ENCODE measurements at regions not wholly inside any gene's neighbourhood (a gene's known extent, or its start where the extent isn't known, plus 50 kb on each side); places are given as distances from the start of the nearest gene placed in this dataset.

DNA sequence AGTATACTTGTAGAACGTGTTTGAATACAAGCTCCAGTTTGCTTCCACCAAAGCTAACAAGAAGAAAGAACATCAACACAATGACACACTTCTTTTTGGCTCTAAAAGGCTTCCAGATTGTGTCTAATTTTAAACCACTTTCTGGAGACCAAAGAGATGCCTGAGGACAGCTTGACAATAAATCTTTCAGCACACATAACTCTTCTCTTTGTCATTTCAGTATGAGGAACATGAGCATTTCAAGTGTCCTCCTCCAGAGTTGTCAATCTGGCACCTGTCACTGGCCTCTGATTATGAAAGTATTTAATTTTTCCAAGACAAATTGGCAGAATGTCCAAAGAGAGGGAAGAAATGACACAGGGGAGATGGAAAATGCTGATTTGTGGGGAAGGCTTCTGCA is 79.0 kb upstream of the TLR4 start:
- Histone ChIP-seq H3K4me1 (no peaks in the 10 kb centered on the region), H3K27me3 (no peaks in the 10 kb centered on the region; the same call in 1 of the 2 replicates), H3K4me3 (ENCODE audit: low read depth, low read length) (no peak overlapping the region), H3K36me3 (no peaks in the 10 kb centered on the region), H3K9me3 (no peaks in the 10 kb centered on the region; the same call in 1 of the 2 replicates)
- TF ChIP-seq, protein P1, sequence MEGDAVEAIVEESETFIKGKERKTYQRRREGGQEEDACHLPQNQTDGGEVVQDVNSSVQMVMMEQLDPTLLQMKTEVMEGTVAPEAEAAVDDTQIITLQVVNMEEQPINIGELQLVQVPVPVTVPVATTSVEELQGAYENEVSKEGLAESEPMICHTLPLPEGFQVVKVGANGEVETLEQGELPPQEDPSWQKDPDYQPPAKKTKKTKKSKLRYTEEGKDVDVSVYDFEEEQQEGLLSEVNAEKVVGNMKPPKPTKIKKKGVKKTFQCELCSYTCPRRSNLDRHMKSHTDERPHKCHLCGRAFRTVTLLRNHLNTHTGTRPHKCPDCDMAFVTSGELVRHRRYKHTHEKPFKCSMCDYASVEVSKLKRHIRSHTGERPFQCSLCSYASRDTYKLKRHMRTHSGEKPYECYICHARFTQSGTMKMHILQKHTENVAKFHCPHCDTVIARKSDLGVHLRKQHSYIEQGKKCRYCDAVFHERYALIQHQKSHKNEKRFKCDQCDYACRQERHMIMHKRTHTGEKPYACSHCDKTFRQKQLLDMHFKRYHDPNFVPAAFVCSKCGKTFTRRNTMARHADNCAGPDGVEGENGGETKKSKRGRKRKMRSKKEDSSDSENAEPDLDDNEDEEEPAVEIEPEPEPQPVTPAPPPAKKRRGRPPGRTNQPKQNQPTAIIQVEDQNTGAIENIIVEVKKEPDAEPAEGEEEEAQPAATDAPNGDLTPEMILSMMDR (IDR thresholded peaks at IDR 0.05; ENCODE audit: low read depth, low read length): no peak
- DNase-seq: no peak

DNA sequence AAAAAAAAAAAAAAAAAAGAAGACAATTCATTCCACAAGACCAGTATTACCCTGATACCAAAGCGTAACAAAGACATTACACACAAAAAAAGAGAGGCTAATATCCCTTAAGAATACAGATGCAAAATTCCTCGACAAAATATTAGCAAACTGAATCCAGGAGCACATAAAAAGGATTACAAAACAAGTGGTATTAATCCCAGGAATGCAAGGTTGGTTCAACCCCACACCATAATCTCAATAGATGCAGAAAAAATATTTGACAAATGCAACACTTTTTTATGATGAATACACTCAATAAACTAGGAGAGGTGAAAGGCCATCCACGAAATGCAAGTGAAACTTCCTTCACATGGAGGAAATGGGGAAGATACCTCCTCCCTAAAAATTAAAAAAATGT is 80.1 kb upstream of the TLR4 start:
- Histone ChIP-seq H3K36me3 (no peaks in the 10 kb centered on the region), H3K9me3 (no peaks in the 10 kb centered on the region; the same call in 1 of the 2 replicates), H3K4me3 (ENCODE audit: low read depth, low read length) (no peak overlapping the region), H3K4me1 (no peaks in the 10 kb centered on the region), H3K27me3 (no peaks in the 10 kb centered on the region; the same call in 1 of the 2 replicates)
- TF ChIP-seq, protein P1 (IDR thresholded peaks at IDR 0.05; ENCODE audit: low read depth, low read length): no peak
- no peak for DNase-seq

DNA sequence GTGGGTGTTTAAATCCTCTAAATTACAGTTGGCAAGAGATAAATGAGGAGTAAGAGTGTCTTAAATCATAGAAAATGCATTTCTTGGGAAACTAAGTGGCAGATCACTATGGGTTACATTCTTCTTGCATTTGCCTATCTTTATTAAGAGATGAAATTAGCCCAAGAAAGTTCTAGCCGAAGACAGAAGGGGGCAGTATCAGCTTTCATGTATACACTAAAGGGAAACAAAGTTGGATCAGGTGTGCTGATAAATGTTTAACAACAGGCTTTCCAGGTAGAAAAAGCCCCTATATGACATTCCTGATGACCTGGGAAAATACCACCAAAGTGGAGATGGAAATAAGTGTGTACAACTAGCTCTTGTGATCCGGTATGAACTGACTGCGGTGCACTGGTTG is 81.9 kb upstream of the TLR4 start:
- DNase-seq: no peak
- H3K36me3 ChIP-seq: no peaks in the 10 kb centered on the region
- TF ChIP-seq, protein P1 (IDR thresholded peaks at IDR 0.05; ENCODE audit: low read depth, low read length): 0 out of 2 replicates have a peak, but pooled peaks have one; percentile 5
- no peak overlapping the region for H3K4me3 ChIP-seq (ENCODE audit: low read depth, low read length)
- H3K9me3 ChIP-seq: no peaks in the 10 kb centered on the region; the same call in 1 of the 2 replicates
- no peaks in the 10 kb centered on the region; the same call in 1 of the 2 replicates for H3K27me3 ChIP-seq
- H3K4me1 ChIP-seq: no peaks in the 10 kb centered on the region

DNA sequence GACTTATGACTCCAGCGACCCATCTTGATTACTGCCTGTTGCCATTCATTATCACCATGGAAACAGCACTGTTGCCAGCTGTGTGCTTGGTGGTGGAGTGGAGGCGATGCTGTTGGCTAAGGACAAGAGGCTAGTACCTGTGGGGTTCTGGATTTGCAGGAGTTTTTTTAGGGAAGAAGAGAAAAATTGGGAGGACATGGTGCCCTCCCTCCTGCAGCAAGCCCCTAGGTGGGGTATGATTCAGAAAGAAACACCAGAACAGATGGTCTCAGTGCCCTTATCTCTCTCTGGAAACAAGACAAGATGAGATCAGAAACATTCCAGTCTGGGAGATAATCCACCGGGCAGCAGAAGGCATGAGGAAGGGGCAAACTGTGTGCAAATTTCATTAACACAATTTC is 87.8 kb upstream of the TLR4 start:
- TF ChIP-seq, protein P1 (IDR thresholded peaks at IDR 0.05; ENCODE audit: low read depth, low read length): no peak
- H3K4me3 ChIP-seq (ENCODE audit: low read depth, low read length): no peak overlapping the region
- no peaks in the 10 kb centered on the region for H3K27me3 ChIP-seq
- no peaks in the 10 kb centered on the region for H3K4me1 ChIP-seq
- no peaks in the 10 kb centered on the region for H3K9me3 ChIP-seq
- H3K36me3 ChIP-seq: no peaks in the 10 kb centered on the region
- DNase-seq: peak; percentile 43

DNA sequence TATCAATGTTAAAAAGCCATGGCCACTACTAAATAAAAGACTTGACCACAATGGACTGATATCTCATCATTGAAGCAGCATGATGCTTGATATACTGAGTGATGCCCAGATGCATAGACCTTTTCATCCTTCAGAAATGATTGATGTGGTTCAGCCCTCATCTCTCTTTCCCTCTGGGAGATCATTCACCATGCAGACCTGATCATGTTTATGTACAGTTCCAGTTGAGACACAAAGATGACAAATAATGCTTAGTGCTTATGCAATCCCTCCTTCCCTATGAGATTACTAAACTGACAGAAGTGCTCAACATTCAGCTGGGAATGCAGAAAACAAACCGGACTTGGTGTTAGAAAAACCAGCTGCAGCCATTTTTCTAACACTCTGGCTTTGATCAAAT is 91.9 kb upstream of the TLR4 start:
- Histone ChIP-seq H3K27me3 (no peaks in the 10 kb centered on the region; the same call in 1 of the 2 replicates), H3K4me3 (ENCODE audit: low read depth, low read length) (no peak overlapping the region), H3K36me3 (no peaks in the 10 kb centered on the region), H3K4me1 (no peaks in the 10 kb centered on the region), H3K9me3 (no peaks in the 10 kb centered on the region)
- TF ChIP-seq, protein P1 (IDR thresholded peaks at IDR 0.05; ENCODE audit: low read depth, low read length): no peak
- DNase-seq: no peak

DNA sequence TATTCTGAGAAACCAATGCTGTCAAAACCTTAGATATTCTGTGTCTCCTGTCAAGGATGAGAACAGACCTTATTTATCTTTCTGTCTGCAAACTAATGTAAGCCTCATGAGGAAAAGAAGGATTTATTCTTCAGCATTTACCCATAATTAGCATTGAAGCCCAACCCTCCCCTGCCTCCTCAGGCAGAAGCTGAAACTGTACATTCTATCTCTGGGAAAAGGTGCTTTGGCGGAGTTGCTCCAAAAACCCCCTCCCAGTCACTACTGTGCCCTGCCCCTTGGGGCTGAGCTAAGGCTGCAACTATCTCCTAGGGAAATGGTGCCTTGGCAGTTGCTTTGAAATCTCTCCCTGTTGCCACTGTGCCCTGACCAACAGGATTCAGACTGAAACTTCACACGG is 106.2 kb upstream of the TLR4 start:
- H3K4me3 ChIP-seq (ENCODE audit: low read depth, low read length): no peak overlapping the region
- no peaks in the 10 kb centered on the region for H3K9me3 ChIP-seq
- no peaks in the 10 kb centered on the region for H3K36me3 ChIP-seq
- no peak for DNase-seq
- peaks cover 5% of the 10 kb centered on the region for H3K27me3 ChIP-seq
- H3K4me1 ChIP-seq: no peaks in the 10 kb centered on the region
- TF ChIP-seq, protein P1 (IDR thresholded peaks at IDR 0.05; ENCODE audit: low read depth, low read length): no peak
